Stimulated activated CD4-positive, alpha-beta T cell treated with anti-CD3 and anti-CD28 coated beads, TNF-alpha, amount 100 ng/mL, for 24 hours (primary cell): ENCODE measurements at regions not wholly inside any gene's neighbourhood (a gene's known extent, or its start where the extent isn't known, plus 50 kb on each side); places are given as distances from the start of the nearest gene placed in this dataset.

Source experiments
- DNase-seq, 3 experiments: peaks; one replicate each; pipeline ENCODE4 v3.0.0-alpha.2; 2020; ENCODE audit warnings: low read depth in 3 of 3

- DNase-seq: no peak
Observed at GRCh38 chr9:80932947-80933780, 756.2 kb downstream of the TLE1 start.

- DNase-seq: no peak
Observed at GRCh38 chr9:80932181-80932580, 757.2 kb downstream of the TLE1 start.

- DNase-seq: no peak
Observed at GRCh38 chr9:80931163-80931562, 758.2 kb downstream of the TLE1 start.

- no peak for DNase-seq
Observed at GRCh38 chr9:80928697-80929096, 760.6 kb downstream of the TLE1 start.

GRCh38 chr9:80926611-80927010 lies 762.7 kb downstream of the TLE1 start:
- no peak for DNase-seq

GRCh38 chr9:80922544-80922943 lies 766.8 kb downstream of the TLE1 start:
- no peak for DNase-seq

- DNase-seq: no peak
Observed at GRCh38 chr9:80906728-80907127, 782.6 kb downstream of the TLE1 start.

GRCh38 chr9:80899208-80899607 lies 790.1 kb downstream of the TLE1 start:
- no peak for DNase-seq

GRCh38 chr9:80893190-80893589 lies 796.2 kb downstream of the TLE1 start:
- no peak for DNase-seq

- DNase-seq: no peak
Observed at GRCh38 chr9:80892703-80893102, 796.6 kb downstream of the TLE1 start.

- no peak for DNase-seq
Observed at GRCh38 chr9:80890124-80890523, 799.2 kb downstream of the TLE1 start.

GRCh38 chr9:80885894-80886293 lies 803.5 kb downstream of the TLE1 start:
- DNase-seq: no peak

GRCh38 chr9:80883826-80884579 lies 805.3 kb downstream of the TLE1 start:
- no peak for DNase-seq

GRCh38 chr9:80883426-80883825 lies 805.9 kb downstream of the TLE1 start:
- no peak for DNase-seq

GRCh38 chr9:80881940-80882339 lies 807.4 kb downstream of the TLE1 start:
- no peak for DNase-seq

- no peak for DNase-seq
Observed at GRCh38 chr9:80881320-80881719, 808.0 kb downstream of the TLE1 start.

- DNase-seq: no peak
Observed at GRCh38 chr9:80878556-80878955, 810.8 kb downstream of the TLE1 start.

- no peak for DNase-seq
Observed at GRCh38 chr9:80875947-80876346, 813.4 kb downstream of the TLE1 start.

GRCh38 chr9:80874276-80874675 lies 815.1 kb downstream of the TLE1 start:
- no peak for DNase-seq

- no peak for DNase-seq
Observed at GRCh38 chr9:80873861-80874260, 815.5 kb downstream of the TLE1 start.

- DNase-seq: no peak
Observed at GRCh38 chr9:80871596-80871995, 817.8 kb downstream of the TLE1 start.

GRCh38 chr9:80867731-80868130 lies 821.6 kb downstream of the TLE1 start:
- DNase-seq: no peak

GRCh38 chr9:80866576-80867227 lies 822.6 kb downstream of the TLE1 start:
- DNase-seq: no peak
